GM12878 (cell line): ENCODE measurements at regions not wholly inside any gene's neighbourhood (a gene's known extent, or its start where the extent isn't known, plus 50 kb on each side); places are given as distances from the start of the nearest gene placed in this dataset.

Experiments used
- JUNB ChIP-seq: IDR thresholded peaks from 2 replicates; pipeline ENCODE4 v1.6.1; 2016; ENCODE audit warnings: antibody characterized with exemption, mild to moderate bottlenecking
- MLLT1 ChIP-seq: fragments of 450-650 bp; IDR thresholded peaks from 2 replicates; pipeline ENCODE4 v1.6.1; 2016; ENCODE audit warnings: mild to moderate bottlenecking
- RCOR1 ChIP-seq: conservative IDR thresholded peaks from 2 replicates; pipeline ENCODE4 v1.6.1; 2012; ENCODE audit warnings: low read depth, low read length, improper control_type of control experiment
- ZNF384 ChIP-seq: IDR thresholded peaks from 2 replicates; pipeline ENCODE4 v1.6.1; 2012; ENCODE audit warnings: low read depth, mild to moderate bottlenecking, low read length, improper control_type of control experiment, borderline replicate concordance

GRCh38 chrX:551306-551705, 79.3 kb upstream of the SHOX start:
- TF ChIP-seq ZNF384: no peak
- TF ChIP-seq JUNB: no peak
- TF ChIP-seq MLLT1: no peak
- TF ChIP-seq RCOR1: no peak
